ENCODE measurements at regions not wholly inside any gene's neighbourhood (a gene's known extent, or its start where the extent isn't known, plus 50 kb on each side); places are given as distances from the start of the nearest gene placed in this dataset.

- Histone ChIP-seq H3K27ac (ENCODE audit: low read depth in 1 of 2, low read length in 2 of 2) (no peak overlapping the region), H4K20me1 (ENCODE audit: insufficient read depth, low read length) (no peaks in the 10 kb centered on the region), H3K4me1 (ENCODE audit: control insufficient read depth in 1 of 2, insufficient read depth in 2 of 2, low read length in 2 of 2) (no peaks in the 10 kb centered on the region), H3K27me3 (ENCODE audit: control insufficient read depth in 2 of 2, insufficient read depth in 2 of 2, low read length in 2 of 2) (peaks cover 5 to 11% of the 10 kb centered on the region in 2 donors), H3K79me2 (ENCODE audit: insufficient read depth, low read length) (no peaks in the 10 kb centered on the region), H3K4me3 (replicated peaks in 1 of 3; ENCODE audit: low read depth in 2 of 3, low read length in 3 of 3) (no peak overlapping the region), H3K9me3 (replicated peaks in 1 of 2; ENCODE audit: control insufficient read depth in 1 of 2, insufficient read depth in 1 of 2, low read length in 2 of 2) (no peaks in the 10 kb centered on the region), H3K9ac (ENCODE audit: insufficient read depth, low read length, poor library complexity, severe bottlenecking) (no peak overlapping the region), H3K4me2 (replicated peaks; ENCODE audit: extremely low read depth, low read length, poor library complexity, severe bottlenecking) (no peak overlapping the region), H3K36me3 (replicated peaks in 1 of 2; ENCODE audit: control insufficient read depth in 1 of 2, insufficient read depth in 2 of 2, low read length in 2 of 2) (no peaks in the 10 kb centered on the region), H2AFZ (ENCODE audit: insufficient read depth, low read depth, low read length, poor library complexity, severe bottlenecking) (no peak overlapping the region)
- Mint-ChIP-seq H3K27ac (no peak overlapping the region), H3K4me3 (no peak overlapping the region), H3K4me1 (no peaks in the 10 kb centered on the region), H3K9me3 (peaks cover 0 to 3% (median 0%) of the 10 kb centered on the region in 7 donors), H3K27me3 (ENCODE audit: low read depth in 3 of 3) (peaks cover 6 to 12% (median 9%) of the 10 kb centered on the region in 3 donors), H3K36me3 (no peaks in the 10 kb centered on the region)
- intact Hi-C loops (cut with micrococcal nuclease) = no loop called here
- WGBS (ENCODE audit: insufficient coverage) = 100% methylated on average over 1 of the region's 3 CpGs
- TF ChIP-seq, protein P1, sequence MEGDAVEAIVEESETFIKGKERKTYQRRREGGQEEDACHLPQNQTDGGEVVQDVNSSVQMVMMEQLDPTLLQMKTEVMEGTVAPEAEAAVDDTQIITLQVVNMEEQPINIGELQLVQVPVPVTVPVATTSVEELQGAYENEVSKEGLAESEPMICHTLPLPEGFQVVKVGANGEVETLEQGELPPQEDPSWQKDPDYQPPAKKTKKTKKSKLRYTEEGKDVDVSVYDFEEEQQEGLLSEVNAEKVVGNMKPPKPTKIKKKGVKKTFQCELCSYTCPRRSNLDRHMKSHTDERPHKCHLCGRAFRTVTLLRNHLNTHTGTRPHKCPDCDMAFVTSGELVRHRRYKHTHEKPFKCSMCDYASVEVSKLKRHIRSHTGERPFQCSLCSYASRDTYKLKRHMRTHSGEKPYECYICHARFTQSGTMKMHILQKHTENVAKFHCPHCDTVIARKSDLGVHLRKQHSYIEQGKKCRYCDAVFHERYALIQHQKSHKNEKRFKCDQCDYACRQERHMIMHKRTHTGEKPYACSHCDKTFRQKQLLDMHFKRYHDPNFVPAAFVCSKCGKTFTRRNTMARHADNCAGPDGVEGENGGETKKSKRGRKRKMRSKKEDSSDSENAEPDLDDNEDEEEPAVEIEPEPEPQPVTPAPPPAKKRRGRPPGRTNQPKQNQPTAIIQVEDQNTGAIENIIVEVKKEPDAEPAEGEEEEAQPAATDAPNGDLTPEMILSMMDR (IDR thresholded peaks at IDR 0.05) = no peak
- DNase-seq = no peak
These were observed 134.5 kb upstream of the CTAGE1 start for GRCh38 chr18:22552254-22552653.

- intact Hi-C loops (cut with micrococcal nuclease) = no loop called here
- Mint-ChIP-seq H3K27me3 (ENCODE audit: low read depth in 3 of 3) (peaks cover 14 to 19% (median 16%) of the 10 kb centered on the region in 3 donors), H3K9me3 (peaks cover 0 to 4% (median 1%) of the 10 kb centered on the region in 7 donors), H3K4me3 (no peak overlapping the region), H3K27ac (no peak overlapping the region), H3K36me3 (no peaks in the 10 kb centered on the region), H3K4me1 (no peaks in the 10 kb centered on the region)
- Histone ChIP-seq H3K4me2 (replicated peaks; ENCODE audit: extremely low read depth, low read length, poor library complexity, severe bottlenecking) (no peak overlapping the region), H3K27ac (ENCODE audit: low read depth in 1 of 2, low read length in 2 of 2) (no peak overlapping the region), H2AFZ (ENCODE audit: insufficient read depth, low read depth, low read length, poor library complexity, severe bottlenecking) (no peak overlapping the region), H3K4me3 (replicated peaks in 1 of 3; ENCODE audit: low read depth in 2 of 3, low read length in 3 of 3) (no peak overlapping the region), H3K4me1 (ENCODE audit: control insufficient read depth in 1 of 2, insufficient read depth in 2 of 2, low read length in 2 of 2) (no peaks in the 10 kb centered on the region), H4K20me1 (ENCODE audit: insufficient read depth, low read length) (no peaks in the 10 kb centered on the region), H3K9me3 (replicated peaks in 1 of 2; ENCODE audit: control insufficient read depth in 1 of 2, insufficient read depth in 1 of 2, low read length in 2 of 2) (no peaks in the 10 kb centered on the region), H3K9ac (ENCODE audit: insufficient read depth, low read length, poor library complexity, severe bottlenecking) (no peak overlapping the region), H3K36me3 (replicated peaks in 1 of 2; ENCODE audit: control insufficient read depth in 1 of 2, insufficient read depth in 2 of 2, low read length in 2 of 2) (no peaks in the 10 kb centered on the region), H3K79me2 (ENCODE audit: insufficient read depth, low read length) (no peaks in the 10 kb centered on the region), H3K27me3 (ENCODE audit: control insufficient read depth in 2 of 2, insufficient read depth in 2 of 2, low read length in 2 of 2) (peaks cover 13 to 18% of the 10 kb centered on the region in 2 donors)
- 80% methylated on average over 1 of the region's 3 CpGs for WGBS (ENCODE audit: insufficient coverage)
- TF ChIP-seq, protein P1 (IDR thresholded peaks at IDR 0.05) = no peak
- no peak for DNase-seq
These were observed 135.3 kb upstream of the CTAGE1 start for GRCh38 chr18:22552899-22553460.

All from CD14-positive monocyte (primary cell).